ENCODE measurements at regions not wholly inside any gene's neighbourhood (a gene's known extent, or its start where the extent isn't known, plus 50 kb on each side); places are given as distances from the start of the nearest gene placed in this dataset.
"Not testable (repeated sequence)": the region's sequence is repeated elsewhere in the genome, so short reads cannot be mapped to it uniquely, and the experiment has no call there.

GRCh38 chr4:123025398-123025797, 103.0 kb upstream of the NUDT6 start:
- Histone ChIP-seq H3K4me1 (ENCODE audit: insufficient read depth, low read length) (peaks cover 10% of the 10 kb centered on the region; the same call in 1 of the 2 replicates), H3F3A (ENCODE audit: low read length, unreplicated experiment) (no peaks in the 10 kb centered on the region), H3K9me2 (replicated peaks; ENCODE audit: low read length) (no peaks in the 10 kb centered on the region), H2AFZ (ENCODE audit: low read length) (no peak overlapping the region), H3K4me3 (ENCODE audit: low read length) (no peak overlapping the region), H3K9ac (ENCODE audit: low read length) (no peak overlapping the region), H3K27me3 (ENCODE audit: low read length) (no peaks in the 10 kb centered on the region), H4K20me1 (ENCODE audit: low read length) (no peaks in the 10 kb centered on the region), H3K36me3 (ENCODE audit: low read depth, low read length) (no peaks in the 10 kb centered on the region; the same call in 1 of the 2 replicates), H3K4me2 (ENCODE audit: low read length) (no peak overlapping the region), H3K9me3 (ENCODE audit: low read length) (no peaks in the 10 kb centered on the region), H3K79me2 (ENCODE audit: low read length) (no peaks in the 10 kb centered on the region), H3K27ac (ENCODE audit: low read length) (no peak overlapping the region)
- no TSS peak for BruUV-seq (replicated peaks)
- intact Hi-C loops (cut with micrococcal nuclease), result loop anchor here (5.0 kb wide), 1 partner anchor 72 kb away; no protein-coding TSS in a partner anchor
- POLR2A ChIA-PET (ENCODE audit: unreplicated experiment), result no interaction called here
- DNase-seq, result no peak
- CTCF ChIA-PET, result no interaction called here
- TF ChIP-seq EZH2 (IDR thresholded peaks at IDR 0.05; ENCODE audit: low read length, unreplicated experiment) (no peak), CTCF (conservative IDR thresholded peaks at IDR 0.05; ENCODE audit: low read depth, low read length) (no peak), EZH2phosphoT487 (IDR thresholded peaks at IDR 0.05; ENCODE audit: borderline replicate concordance, low read length) (no peak)
- no peak for ATAC-seq

GRCh38 chr4:123026015-123026414, 103.6 kb upstream of the NUDT6 start:
- H3K9me3 ChIP-seq (ENCODE audit: low read length); H2AFZ ChIP-seq (ENCODE audit: low read length); H3K9me2 ChIP-seq (replicated peaks; ENCODE audit: low read length); H3K27me3 ChIP-seq (ENCODE audit: low read length); BruUV-seq (replicated peaks); H3F3A ChIP-seq (ENCODE audit: low read length, unreplicated experiment); CTCF ChIA-PET; H3K79me2 ChIP-seq (ENCODE audit: low read length); H3K9ac ChIP-seq (ENCODE audit: low read length); H4K20me1 ChIP-seq (ENCODE audit: low read length); H3K4me3 ChIP-seq (ENCODE audit: low read length); H3K4me2 ChIP-seq (ENCODE audit: low read length); POLR2A ChIA-PET (ENCODE audit: unreplicated experiment); H3K36me3 ChIP-seq (ENCODE audit: low read depth, low read length); H3K27ac ChIP-seq (ENCODE audit: low read length): not testable (repeated sequence)
- ATAC-seq (peak; percentile 77), DNase-seq (peak; percentile 66)
- peaks cover 10% of the 10 kb centered on the region; the same call in 1 of the 2 replicates for H3K4me1 ChIP-seq (ENCODE audit: insufficient read depth, low read length)
- intact Hi-C loops (cut with micrococcal nuclease), result loop anchor here (5.0 kb wide), 1 partner anchor 71 kb away; no protein-coding TSS in a partner anchor

GRCh38 chr4:123031664-123032063, 109.3 kb upstream of the NUDT6 start:
- H3K79me2 ChIP-seq (ENCODE audit: low read length), result no peaks in the 10 kb centered on the region
- 0 out of 2 replicates have a peak, but pooled peaks cover 3% of the 10 kb centered on the region for H3K4me1 ChIP-seq (ENCODE audit: insufficient read depth, low read length)
- H4K20me1 ChIP-seq (ENCODE audit: low read length), result no peaks in the 10 kb centered on the region
- intact Hi-C loops (cut with micrococcal nuclease), result no loop called here
- H3K36me3 ChIP-seq (ENCODE audit: low read depth, low read length), result no peaks in the 10 kb centered on the region; the same call in 1 of the 2 replicates
- no peak overlapping the region for H2AFZ ChIP-seq (ENCODE audit: low read length)
- DNase-seq (no peak), ATAC-seq (no peak)
- TF ChIP-seq CTCF (conservative IDR thresholded peaks at IDR 0.05; ENCODE audit: low read depth, low read length) (no peak), EZH2 (IDR thresholded peaks at IDR 0.05; ENCODE audit: low read length, unreplicated experiment) (no peak)
- POLR2A ChIA-PET (ENCODE audit: unreplicated experiment), result no interaction called here
- CTCF ChIA-PET, result no interaction called here
- no peak overlapping the region for H3K27ac ChIP-seq (ENCODE audit: low read length)
- H3K9me3 ChIP-seq (ENCODE audit: low read length), result no peaks in the 10 kb centered on the region
- H3K27me3 ChIP-seq (ENCODE audit: low read length), result no peaks in the 10 kb centered on the region
- no peak overlapping the region for H3K9ac ChIP-seq (ENCODE audit: low read length)
- no peak overlapping the region for H3K4me3 ChIP-seq (ENCODE audit: low read length)
- no peak overlapping the region for H3K4me2 ChIP-seq (ENCODE audit: low read length)
- no peaks in the 10 kb centered on the region for H3K9me2 ChIP-seq (replicated peaks; ENCODE audit: low read length)
- H3F3A ChIP-seq (ENCODE audit: low read length, unreplicated experiment), result no peaks in the 10 kb centered on the region
- BruUV-seq (replicated peaks), result no TSS peak
